SW480 (cell line): ENCODE measurements at regions not wholly inside any gene's neighbourhood (a gene's known extent, or its start where the extent isn't known, plus 50 kb on each side); places are given as distances from the start of the nearest gene placed in this dataset.
A peak's percentile ranks its signal among the peaks of the same experiment; 100 is the strongest.

Source experiments
- DNase-seq: peaks from one replicate; pipeline ENCODE4 v3.0.0-alpha.2; 2016; ENCODE audit warnings: low spot score

GRCh38 chr4:15130441-15130840 is 128.2 kb downstream of the CPEB2 start:
- no peak for DNase-seq

- no peak for DNase-seq
Observed at GRCh38 chr4:15131551-15131950, 129.3 kb downstream of the CPEB2 start.

GRCh38 chr4:15132739-15133138 is 130.5 kb downstream of the CPEB2 start:
- DNase-seq = no peak

GRCh38 chr4:15139599-15139998 is 137.3 kb downstream of the CPEB2 start:
- no peak for DNase-seq

- DNase-seq = no peak
Observed at GRCh38 chr4:15142201-15142600, 139.9 kb downstream of the CPEB2 start.

GRCh38 chr4:15143551-15143950 is 141.3 kb downstream of the CPEB2 start:
- DNase-seq = no peak

GRCh38 chr4:15144249-15144966 is 142.1 kb downstream of the CPEB2 start:
- no peak for DNase-seq

- no peak for DNase-seq
Observed at GRCh38 chr4:15144967-15145295, 142.7 kb downstream of the CPEB2 start.

GRCh38 chr4:15145709-15146108 is 143.4 kb downstream of the CPEB2 start:
- DNase-seq = no peak

GRCh38 chr4:15147714-15148113 is 145.4 kb downstream of the CPEB2 start:
- no peak for DNase-seq

GRCh38 chr4:15148199-15148598 is 145.9 kb downstream of the CPEB2 start:
- no peak for DNase-seq

- DNase-seq = no peak
Observed at GRCh38 chr4:15148691-15149090, 146.4 kb downstream of the CPEB2 start.

- DNase-seq = no peak
Observed at GRCh38 chr4:15149234-15149838, 147.1 kb downstream of the CPEB2 start.

GRCh38 chr4:15149839-15150592 is 147.7 kb downstream of the CPEB2 start:
- DNase-seq = peak; percentile 54

GRCh38 chr4:15150631-15151030 is 148.3 kb downstream of the CPEB2 start:
- no peak for DNase-seq

- DNase-seq = no peak
Observed at GRCh38 chr4:15151033-15151432, 148.8 kb downstream of the CPEB2 start.

GRCh38 chr4:15153662-15154061 is 151.4 kb downstream of the CPEB2 start:
- DNase-seq = no peak

GRCh38 chr4:15158406-15159091 is 156.3 kb downstream of the CPEB2 start:
- DNase-seq = no peak

GRCh38 chr4:15159477-15160019 is 157.3 kb downstream of the CPEB2 start:
- no peak for DNase-seq

- no peak for DNase-seq
Observed at GRCh38 chr4:15161439-15161838, 159.2 kb downstream of the CPEB2 start.

- no peak for DNase-seq
Observed at GRCh38 chr4:15162046-15162445, 159.8 kb downstream of the CPEB2 start.

- peak; percentile 42 for DNase-seq
Observed at GRCh38 chr4:15162465-15163283, 160.4 kb downstream of the CPEB2 start.
